ENCODE measurements at regions not wholly inside any gene's neighbourhood (a gene's known extent, or its start where the extent isn't known, plus 50 kb on each side); places are given as distances from the start of the nearest gene placed in this dataset.

DNA sequence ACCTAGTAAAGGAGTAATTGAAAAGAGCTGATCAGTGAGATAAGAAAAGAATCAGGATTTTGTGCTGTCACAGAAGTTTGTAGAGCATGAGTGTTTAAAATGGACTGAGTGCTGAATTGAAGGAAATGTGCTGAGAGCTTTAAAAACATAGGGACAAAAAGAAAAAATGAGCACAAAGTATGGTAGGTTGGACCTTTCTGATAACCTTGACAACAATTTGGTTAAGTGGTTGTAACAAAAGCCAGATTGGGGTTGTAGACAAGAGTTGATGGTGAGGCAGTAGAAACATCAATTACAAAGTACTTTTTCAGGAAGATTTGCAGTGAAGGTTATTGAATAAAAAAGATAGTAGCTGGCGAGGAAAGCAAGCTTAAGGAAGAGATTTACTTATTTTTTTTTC lies 674.7 kb upstream of the KIF2B start:
- no peak for DNase-seq

DNA sequence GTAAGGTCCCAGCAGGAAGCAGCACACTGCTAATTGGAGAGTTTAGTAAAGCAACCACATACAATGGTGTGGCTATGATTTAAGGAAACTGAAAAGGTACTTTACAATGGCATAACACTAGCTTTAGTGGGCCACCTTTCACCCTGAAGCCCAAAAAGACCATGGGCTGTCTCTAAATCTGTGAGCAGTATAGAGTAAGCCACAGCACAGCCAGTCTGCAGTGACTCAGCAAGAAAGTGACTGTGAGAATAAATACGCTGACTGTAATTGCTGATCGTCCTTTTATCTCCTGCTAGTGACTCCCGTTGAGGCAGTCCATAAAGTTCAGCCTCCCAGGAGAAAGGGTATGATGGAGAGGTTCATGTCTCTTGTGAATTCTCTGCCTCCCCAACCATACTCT lies 679.8 kb upstream of the KIF2B start:
- no peak for DNase-seq

DNA sequence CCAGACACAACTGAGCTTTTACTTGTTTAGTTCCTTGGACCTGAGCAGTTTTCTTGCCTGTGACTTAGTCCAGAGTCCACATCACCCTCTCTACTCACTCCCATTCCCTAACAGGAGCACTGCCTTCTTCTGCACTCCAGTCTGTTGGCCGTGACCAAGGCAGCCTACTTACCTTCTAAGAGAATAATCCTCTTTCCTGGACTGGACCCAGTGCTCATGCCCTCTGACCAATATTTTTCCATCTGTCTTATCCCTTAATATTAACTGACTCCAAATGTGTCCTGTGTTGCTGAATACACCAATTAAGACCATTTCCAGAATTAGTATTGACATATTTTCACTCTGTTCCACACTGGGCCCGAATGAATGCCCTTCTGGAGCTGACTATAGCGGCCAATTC lies 681.0 kb upstream of the KIF2B start:
- DNase-seq: no peak

DNA sequence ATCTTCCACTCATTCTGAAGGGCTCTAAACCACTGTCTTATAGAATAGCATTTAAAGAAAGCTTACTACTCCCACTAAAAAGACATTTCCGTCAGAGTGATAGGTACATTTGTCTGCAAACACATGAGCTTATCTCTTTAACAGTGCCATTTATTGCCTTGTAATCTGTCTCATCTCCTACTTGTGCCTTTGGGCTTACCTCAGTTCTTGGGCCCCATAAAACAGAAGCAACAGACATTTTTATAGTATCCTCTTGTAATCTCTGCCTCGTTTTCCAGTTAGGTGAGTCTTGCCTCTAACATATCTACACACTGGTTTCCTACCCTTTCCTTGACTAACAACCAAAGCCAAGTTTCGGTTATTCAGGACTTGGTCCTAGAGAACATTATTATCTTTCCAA lies 681.4 kb upstream of the KIF2B start:
- no peak for DNase-seq

DNA sequence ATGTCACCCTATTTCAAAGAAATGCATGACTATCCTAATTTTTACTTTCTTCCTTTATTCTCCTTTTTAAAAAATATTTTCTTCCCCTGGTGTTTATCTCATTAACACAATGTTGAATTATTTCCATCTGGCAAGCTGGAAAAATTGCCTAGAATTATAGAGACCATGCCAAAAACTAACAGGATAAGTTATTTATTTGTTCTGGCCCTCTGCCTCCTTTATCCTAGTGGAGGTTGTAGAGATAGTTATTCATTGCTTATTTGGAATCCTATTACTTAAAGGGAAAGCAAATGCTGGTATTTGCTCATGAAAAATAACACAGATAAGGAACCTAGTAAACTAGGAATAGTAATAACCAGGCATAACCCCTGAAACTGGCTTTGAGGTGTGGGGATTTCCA lies 684.9 kb upstream of the KIF2B start:
- no peak for DNase-seq

DNA sequence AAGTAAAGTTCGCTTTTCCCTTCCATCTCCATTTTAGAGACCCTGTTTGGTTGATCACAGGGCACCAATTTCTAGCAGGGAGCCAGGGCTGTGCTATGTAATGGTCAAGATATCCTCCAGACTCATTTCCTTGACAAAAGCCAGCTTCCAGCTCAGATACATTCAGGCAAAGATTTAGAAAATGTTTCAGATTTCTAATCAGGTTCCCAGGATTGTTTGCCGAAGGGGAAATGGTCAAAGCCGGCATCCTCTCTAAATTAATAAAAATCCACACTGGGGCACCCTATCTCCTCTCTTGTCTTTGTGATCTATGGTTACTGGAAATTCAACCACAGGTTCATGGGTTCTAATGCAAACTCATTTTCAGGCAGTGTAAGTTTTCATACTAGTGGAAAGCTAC lies 686.8 kb upstream of the KIF2B start:
- DNase-seq: no peak

DNA sequence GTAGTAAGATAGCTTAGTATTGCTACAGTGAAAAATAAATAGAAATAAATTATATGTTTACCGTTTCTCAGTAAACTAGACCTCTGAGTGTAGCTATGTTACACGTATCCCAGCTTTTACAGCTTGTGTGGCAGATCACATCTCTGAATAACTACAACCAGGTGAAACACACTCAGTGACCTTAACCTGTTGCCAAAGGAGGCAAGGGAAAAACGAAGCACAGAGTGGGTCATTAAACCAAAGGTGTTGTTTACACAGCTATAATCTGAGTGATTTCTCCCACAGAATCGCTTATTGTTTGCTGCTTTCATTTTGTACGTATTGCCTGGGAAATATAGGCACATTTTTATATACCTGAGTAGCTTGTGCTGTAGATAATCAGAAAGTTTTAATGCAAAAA lies 688.2 kb upstream of the KIF2B start:
- no peak for DNase-seq

DNA sequence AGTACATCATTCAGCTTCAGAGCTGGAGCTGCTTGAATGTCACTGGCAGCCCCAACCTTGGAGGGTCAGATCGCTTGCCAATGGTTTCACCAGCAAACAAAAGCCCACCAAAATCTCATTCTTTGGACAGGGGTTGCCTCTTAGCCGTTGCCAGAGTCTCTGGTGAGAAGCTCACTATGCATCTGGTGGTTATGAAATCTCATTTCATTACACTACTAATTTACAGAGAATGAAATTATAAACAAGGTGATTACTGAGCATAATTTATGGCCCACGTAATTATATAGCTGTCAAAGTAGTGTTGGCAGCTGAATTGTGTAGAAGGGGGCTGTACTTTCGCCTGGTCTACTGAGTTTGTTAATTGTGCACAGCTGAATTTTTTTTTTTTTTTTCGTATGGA lies 688.9 kb upstream of the KIF2B start:
- no peak for DNase-seq

DNA sequence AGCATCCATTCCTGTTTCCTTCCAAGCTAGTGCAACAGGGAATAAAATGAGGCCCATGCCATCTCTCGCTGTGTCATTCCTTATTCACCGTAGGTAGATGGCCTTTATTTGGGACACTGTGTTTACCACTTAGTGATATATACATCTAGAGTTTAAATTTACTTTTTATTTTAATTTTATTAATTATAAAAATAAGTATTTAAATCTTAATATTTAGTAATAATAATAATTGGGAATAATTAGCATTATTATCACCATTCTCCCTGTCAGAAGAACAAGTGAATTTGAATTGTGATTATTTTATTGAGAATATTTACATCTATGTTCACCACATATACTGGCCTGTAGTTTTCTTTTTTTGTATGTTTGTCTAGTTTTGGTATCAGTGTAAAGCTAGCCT lies 692.9 kb upstream of the KIF2B start:
- DNase-seq: no peak

DNA sequence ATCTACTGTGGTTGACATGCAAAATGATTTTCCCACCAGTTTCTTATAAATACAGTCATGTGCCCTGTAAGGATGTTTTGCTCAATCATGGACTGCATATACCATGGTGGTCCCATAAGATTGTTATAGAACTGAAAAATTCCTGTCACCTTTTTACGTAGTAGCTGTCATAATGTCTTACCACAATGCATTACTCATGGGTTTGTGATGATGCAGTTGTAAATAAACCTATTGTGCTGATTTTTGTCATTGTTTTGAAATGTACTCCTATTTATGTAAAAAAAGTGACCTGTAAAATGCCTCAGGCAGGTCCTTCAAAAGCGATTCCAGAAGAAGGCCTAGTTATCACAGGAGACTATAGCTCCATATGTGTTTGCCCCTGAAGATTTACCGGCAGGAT lies 695.4 kb upstream of the KIF2B start:
- no peak for DNase-seq

DNA sequence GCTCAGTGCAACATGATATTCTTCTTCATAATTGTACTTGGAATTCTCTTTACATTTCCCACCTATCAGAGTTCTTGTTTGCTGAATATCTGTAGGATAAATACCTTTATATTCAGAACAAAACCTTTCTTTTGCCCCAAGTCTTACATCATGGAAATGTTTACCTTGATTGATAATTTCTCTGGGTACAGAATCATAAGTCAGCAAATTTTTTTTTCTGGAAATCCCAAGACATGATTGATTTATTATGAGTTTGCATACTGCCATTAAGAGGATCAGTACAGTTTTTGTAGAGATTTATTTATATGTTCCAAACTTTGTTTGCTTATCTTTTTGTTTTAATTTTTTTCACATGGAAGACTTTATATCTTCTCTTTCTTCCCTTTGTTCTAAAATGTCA lies 699.8 kb upstream of the KIF2B start:
- DNase-seq: no peak

DNA sequence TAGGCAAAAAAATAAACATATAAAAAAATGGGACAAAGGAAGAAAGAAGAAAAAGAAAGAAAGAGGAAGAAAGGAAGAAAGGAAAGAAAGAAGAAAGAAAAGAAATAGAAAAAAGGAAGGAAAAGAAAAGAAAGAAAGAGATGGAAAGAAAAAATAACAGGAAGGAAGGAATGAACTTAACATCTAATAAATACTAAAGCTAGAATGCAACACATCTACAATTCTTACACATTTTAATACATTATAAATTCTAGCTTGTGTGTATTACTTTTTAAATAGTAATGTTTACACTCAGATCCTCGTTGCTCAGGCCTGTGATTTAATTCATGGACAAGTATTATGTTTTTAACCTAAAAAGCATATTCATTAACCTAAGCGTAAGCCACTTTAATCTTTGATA lies 703.0 kb upstream of the KIF2B start:
- DNase-seq: no peak

DNA sequence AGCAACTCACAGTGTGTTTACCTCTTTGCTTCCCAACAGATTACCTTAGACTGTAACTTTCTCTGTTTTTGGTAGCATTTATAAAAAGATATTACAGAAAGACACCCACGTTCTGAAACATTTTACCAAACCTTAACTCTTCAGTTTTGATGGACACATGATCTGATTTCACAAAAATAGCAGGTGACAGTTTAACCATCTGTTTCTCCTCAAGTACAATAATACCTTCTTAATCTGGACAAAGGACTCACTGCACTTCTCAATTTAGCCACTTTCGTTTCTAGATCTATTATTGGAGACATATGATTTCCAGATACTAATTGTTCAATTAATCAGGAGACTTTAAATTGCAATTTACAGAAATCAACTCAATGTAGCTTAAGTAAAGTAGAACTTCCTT lies 703.8 kb upstream of the KIF2B start:
- DNase-seq: no peak

DNA sequence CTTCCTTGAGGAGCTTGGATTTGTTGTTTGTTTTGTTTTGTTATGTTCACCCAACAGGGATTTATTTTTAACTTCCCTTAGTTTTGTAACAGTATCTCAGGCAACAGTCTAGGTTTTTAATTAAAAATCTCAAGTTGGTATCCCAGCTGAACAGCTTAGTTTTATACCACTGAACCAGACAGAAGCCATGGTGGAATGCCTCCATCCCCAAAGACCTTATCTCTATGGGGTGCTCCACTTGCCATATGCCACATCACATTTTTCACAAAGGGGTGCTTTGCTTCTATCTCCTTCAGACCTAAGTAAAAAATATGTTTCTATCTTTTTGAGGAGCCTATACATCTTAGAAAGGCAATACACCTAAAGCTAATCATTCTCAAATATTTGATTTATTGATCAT lies 715.8 kb upstream of the KIF2B start:
- no peak for DNase-seq

DNA sequence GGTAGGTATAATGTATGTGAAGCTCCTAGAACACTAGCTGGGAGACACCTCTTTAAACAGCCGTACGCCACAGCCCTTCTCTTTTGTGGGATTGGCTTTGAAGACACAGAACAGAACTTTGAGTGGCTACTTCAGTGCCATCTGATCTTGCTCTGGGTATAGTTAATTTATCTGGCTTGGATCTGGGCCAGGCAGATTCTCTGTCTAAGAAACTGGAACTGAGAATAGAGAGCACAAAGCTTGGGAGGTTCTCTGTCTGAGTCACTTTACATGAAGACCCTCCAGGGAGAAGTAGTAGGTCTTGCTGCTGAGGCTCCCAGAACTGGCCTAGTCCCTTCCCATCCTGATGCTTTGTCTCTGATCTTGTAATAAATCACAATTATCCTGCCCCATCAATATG lies 721.0 kb upstream of the KIF2B start:
- no peak for DNase-seq

DNA sequence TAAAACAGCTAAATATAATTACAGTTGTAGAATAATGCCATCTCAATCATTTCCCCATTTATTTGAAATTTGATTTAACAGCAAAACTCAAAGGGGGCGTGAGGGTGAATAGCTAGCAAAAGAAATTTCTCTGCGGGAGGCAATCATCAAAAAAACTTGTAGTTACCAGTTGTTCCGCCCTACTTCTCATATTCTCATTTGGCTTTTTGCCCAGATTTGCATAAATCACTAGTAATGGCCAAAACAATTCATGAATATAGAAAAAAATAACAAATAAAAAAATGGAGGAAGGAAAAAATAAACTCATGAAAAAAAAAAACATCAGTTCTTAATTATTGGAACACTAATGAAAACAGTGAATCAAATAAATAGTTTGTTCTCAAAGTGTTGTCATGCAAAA lies 722.6 kb upstream of the KIF2B start:
- DNase-seq: no peak

DNA sequence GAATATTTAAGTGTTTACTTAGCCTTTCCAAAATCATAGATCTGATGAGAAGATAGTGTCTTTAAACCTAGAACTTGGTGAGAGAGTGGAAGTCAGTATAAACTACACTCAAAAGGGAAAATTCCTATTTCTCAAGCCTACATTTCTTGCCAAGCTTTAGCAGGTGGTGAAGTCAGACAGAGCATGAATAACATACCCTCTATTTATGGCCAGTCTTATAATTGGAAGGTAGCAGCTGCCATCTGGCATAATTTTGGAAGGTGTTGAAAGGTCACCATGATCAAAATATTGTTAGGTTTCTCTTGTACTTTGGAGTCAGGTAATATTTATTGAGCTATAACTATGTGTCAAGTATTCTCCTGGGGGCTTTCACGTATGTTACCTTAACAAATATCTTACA lies 729.3 kb upstream of the KIF2B start:
- no peak for DNase-seq

DNA sequence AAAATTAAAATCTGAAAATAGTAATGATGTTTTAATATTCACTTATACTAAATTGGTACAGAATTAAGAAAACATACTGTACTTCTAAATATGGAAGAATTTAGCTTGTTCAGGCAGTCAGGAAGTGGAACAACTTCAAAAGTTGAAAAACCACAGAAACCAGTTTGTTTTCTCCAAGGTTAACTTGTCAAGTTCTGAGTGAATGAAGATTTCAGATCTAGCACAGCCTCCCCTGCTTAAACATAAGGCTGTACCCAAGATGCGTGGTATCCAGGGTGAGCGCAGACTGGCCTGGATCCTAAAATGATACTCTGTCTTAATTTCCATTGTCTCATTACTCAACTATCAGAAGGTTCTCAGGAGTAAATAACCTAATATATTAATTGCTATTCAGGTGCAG lies 730.7 kb upstream of the KIF2B start:
- DNase-seq: no peak

DNA sequence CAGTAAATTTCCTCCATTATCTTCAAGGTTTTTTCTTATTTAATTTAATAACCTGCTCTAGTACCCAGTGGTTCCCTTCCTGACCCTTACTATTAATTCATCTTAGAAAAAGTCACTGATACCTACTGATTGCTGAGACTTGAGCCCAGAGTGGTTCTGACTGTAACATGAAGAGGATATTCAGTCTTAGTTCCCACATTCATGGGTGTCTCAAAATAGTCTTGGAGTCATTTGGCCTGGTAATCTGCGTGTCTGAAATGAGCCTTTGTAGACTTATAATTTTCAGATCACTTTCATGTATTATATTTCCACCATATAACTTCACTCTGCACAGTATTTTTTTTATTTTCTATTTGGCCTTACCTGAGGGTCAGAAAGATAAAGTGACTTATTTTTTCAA lies 732.0 kb upstream of the KIF2B start:
- DNase-seq: no peak

DNA sequence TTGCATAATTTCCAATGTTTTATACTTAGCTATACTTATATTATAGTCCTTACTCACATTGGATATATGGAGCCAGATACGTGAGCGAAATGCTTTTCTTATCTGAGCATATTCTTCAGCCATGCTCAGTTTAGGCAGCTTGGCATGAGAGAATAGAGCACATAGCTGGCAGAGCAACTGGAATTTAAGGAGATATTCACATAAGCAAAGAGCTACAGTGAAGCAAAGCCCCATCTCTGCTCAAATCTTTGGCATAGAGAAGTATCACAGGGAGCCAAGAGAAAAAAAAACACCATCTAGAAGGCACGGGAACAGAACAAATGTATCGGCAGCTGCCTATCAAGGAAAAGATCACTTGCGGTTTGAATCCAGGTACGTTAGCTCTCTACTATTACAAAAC lies 734.2 kb upstream of the KIF2B start:
- DNase-seq: no peak

DNA sequence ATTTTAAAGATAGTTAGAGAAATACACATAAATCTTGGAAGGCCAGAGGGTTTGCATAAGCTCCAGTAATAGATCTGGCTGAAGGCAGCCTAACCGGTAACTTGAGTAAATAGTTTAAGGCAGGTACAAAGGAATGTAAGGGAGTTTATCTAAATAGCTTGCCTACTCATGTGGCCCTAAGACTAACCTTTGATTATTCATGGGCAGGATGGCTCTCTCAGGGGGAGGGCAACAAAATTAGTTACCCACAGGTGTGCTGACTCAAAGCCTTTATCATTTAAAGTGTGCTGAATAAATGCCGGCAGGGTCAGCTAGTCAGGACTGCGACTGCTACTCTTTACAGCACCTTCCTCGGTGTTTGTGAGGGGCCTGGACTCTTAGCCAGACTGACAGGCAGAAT lies 761.3 kb upstream of the KIF2B start:
- no peak for DNase-seq

DNA sequence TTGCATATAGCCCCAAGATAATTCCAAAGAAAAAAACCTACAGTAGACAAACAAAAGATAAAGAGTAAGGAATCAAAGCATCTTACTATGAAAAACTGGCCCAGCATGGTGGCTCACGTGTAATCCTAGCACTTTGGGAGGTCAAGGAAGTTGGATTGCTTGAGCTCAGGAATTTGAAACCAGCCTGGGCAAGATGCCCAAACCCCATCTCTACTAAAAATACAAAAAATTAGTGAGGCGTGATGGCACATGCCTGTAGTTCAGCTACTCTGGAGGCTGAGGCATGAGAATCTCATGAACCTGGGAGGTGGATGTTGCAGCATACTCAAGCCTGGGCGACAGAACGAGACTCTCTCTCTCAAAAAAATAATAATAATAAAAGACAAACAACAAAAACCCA lies 764.7 kb upstream of the KIF2B start:
- DNase-seq: no peak

DNA sequence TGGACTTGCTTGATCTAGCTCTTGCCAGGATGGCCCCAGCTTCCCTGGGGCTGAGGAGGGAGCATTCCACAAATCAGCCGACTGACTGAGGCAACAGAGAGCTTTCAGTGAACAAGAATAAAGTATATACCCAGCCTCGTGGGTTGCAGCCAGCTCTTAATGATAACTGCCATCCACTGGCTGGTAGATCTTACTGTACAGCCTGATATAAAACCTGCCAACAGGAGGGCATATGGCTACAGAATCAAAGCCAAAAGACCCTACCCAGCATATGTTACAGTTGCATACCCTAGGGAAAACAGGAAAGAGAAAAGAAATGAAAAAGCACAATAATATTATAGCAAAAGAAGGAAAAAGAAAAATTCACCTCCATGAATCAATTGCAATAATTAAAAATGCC lies 775.9 kb upstream of the KIF2B start:
- DNase-seq: no peak

DNA sequence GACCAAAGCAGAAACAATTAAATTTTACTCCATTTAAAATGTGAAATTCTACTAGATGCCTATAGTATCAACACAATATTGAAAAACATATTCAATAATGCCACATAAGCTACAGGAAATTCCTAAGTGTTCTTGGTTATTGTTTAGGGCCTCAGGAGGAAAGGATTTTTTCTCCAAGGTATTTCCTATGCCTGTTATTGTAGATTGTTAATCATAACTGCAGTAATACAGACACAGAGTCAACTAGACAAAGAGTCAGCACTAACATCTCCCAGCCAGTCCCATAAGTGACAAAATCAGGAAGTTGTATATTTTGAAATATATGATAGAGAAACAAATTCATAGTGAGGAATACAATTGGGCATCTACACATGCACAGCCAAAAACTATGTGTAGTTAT lies 782.7 kb upstream of the KIF2B start:
- DNase-seq: no peak

DNA sequence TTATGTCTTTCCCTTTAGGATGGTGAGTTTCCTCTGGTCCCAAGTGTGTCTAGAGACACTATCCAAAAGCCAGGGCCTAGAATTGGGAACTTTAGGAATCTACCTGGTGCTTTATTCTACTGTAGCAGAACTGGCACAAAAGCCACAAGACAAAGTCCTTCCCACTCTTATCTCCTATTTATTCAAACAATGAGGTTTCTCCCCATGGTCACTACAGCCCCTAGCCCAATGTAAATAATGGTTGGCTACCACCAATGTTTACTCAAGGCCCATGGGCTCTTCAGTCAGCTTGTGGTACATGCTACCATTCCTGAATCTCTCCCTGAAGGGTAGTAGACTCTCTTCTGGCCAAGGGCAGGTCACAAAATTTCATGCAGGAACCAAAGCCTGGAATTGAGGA lies 789.4 kb upstream of the KIF2B start:
- no peak for DNase-seq

DNA sequence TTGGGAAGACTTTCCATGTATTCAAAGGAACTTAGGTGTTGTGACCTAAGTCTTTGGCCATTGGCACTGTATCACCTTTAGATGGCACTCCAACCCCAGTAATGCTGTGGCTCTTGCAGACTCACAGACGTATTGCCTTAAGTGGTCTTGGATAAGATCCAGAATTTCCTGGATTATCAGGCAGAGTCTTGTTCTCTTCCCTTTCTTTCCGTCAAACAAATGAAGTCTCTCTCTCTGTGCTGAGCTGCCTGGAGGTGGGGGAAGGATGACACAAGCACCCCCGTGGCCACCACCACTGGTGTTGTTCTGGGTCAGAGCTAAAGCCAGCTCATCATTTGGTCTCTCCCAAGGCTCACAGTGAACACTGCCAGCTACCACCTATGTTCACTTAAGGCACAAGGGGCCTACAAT lies 789.9 kb upstream of the KIF2B start:
- DNase-seq: peak in 1 of 2 experiments; percentile 22

DNA sequence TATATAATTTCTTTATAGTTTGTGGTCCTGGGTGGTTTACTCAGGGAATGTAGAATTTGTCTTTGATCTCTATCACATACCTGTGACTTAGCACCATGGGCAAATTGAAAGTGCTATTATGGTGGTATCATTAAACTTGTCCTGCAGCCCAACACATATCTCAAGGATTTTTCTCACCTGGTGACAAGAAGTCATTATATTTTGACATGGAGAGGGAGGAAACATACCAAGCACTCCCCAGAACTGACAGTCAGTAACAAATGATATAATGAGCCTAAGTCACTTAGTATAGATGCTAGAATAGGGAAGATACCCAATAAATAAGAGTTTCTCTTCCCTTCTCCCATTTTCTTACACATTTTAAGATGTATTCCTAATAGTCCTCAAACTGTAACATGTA lies 805.5 kb upstream of the KIF2B start:
- DNase-seq: no peak
